22Rv1 (cell line): ENCODE measurements at regions not wholly inside any gene's neighbourhood (a gene's known extent, or its start where the extent isn't known, plus 50 kb on each side); places are given as distances from the start of the nearest gene placed in this dataset.

Source experiments
- ZFX ChIP-seq: fragments of 450-650 bp; IDR thresholded peaks from 2 replicates; pipeline ENCODE4 v1.6.1; 2017; ENCODE audit warnings: antibody characterized with exemption, borderline replicate concordance
- TF ChIP-seq, protein P1 (sequence below): fragments of 450-650 bp; IDR thresholded peaks from 2 replicates; pipeline ENCODE4 v1.5.1; 2017; ENCODE audit warnings: mild to moderate bottlenecking

DNA sequence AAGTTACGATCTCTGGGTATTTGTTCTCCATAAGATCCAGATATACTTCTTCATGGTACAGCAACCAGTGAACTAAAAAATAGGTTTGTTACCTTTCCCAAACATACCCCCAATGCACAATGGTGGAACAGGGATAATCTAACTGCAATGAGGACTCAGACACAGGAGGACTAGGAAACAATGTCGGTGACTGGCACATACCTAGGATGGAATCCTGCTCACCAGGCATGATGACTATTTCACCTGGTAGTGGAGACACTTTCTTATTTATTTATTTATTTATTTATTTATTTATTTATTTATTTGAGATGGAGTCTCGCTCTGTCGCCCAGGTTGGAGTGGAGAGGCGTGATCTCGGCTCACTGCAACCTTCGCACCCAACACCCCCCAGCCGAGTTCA lies 159.9 kb upstream of the CCNH start:
- TF ChIP-seq, protein P1, sequence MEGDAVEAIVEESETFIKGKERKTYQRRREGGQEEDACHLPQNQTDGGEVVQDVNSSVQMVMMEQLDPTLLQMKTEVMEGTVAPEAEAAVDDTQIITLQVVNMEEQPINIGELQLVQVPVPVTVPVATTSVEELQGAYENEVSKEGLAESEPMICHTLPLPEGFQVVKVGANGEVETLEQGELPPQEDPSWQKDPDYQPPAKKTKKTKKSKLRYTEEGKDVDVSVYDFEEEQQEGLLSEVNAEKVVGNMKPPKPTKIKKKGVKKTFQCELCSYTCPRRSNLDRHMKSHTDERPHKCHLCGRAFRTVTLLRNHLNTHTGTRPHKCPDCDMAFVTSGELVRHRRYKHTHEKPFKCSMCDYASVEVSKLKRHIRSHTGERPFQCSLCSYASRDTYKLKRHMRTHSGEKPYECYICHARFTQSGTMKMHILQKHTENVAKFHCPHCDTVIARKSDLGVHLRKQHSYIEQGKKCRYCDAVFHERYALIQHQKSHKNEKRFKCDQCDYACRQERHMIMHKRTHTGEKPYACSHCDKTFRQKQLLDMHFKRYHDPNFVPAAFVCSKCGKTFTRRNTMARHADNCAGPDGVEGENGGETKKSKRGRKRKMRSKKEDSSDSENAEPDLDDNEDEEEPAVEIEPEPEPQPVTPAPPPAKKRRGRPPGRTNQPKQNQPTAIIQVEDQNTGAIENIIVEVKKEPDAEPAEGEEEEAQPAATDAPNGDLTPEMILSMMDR: no peak
- no peak for TF ChIP-seq ZFX
